AG04449 (cell line): ENCODE measurements at regions not wholly inside any gene's neighbourhood (a gene's known extent, or its start where the extent isn't known, plus 50 kb on each side); places are given as distances from the start of the nearest gene placed in this dataset.

Experiments
- CTCF ChIA-PET: fragments of 350-600 bp; formaldehyde crosslinking; extraction: SDS; loops from one replicate; lab custom pipeline; 2021; ENCODE audit warnings: antibody characterized with exemption; lab: Yijun Ruan, JAX
- POLR2A ChIA-PET: fragments of 400-600, 350-600 bp; formaldehyde crosslinking; extraction: SDS; loops from one replicate; lab custom pipeline; 2020; ENCODE audit warnings: antibody characterized with exemption, inconsistent platforms; lab: Yijun Ruan, JAX
- DNase-seq: peaks from one replicate; pipeline ENCODE4 v3.0.0-alpha.2; 2010; ENCODE audit warnings: low read depth, low spot score
- H3K4me3 ChIP-seq: 2 replicates; pipeline ENCODE4 v1.5.1; 2011; ENCODE audit warnings: low read depth, mild to moderate bottlenecking, control low read depth, low read length
- TF ChIP-seq, protein P1 (sequence below): IDR thresholded peaks from one replicate; pipeline ENCODE4 v1.5.1; 2011; ENCODE audit warnings: mild to moderate bottlenecking, moderate library complexity, low read length, control low read depth, inconsistent platforms; ENCODE audit not compliant: insufficient read depth; ENCODE audit errors: missing control alignments

DNA sequence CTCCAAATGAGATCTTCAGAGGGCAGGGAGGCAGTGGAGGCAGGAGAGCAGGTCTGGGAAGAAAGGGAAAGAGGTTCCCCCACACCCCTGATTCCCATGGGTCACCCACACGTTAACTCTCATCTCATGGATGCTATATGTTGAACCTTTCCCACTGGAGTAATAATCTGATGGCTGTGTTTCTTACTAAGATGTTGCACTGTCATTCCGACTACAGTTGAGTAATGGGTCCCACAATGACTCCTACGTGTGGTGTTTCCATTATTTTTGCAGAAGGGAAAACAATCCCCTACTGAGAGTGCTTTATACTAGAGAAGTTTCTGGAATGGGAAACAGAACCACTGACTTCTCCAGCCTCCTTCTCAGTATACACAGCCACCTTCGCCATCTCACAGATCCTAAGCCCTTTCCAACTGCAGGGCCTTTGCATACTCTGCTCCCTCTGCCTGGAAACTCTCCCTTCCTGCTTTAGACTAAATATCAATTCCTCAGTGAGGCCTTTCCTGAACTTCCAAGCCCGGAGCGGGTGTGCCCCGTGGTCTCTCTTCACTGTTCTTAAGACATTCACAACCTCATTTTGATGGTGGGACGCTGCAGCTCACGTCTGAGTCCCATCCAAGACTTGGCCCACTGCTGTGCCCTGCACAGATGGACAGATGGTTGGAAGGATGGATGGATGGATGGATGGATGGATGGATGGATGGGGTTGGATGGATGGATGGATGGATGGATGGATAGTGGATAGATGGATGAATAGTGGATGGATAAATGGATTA lies 238.6 kb upstream of the PMEPA1 start:
- CTCF ChIA-PET, result no interaction called here
- TF ChIP-seq, protein P1, sequence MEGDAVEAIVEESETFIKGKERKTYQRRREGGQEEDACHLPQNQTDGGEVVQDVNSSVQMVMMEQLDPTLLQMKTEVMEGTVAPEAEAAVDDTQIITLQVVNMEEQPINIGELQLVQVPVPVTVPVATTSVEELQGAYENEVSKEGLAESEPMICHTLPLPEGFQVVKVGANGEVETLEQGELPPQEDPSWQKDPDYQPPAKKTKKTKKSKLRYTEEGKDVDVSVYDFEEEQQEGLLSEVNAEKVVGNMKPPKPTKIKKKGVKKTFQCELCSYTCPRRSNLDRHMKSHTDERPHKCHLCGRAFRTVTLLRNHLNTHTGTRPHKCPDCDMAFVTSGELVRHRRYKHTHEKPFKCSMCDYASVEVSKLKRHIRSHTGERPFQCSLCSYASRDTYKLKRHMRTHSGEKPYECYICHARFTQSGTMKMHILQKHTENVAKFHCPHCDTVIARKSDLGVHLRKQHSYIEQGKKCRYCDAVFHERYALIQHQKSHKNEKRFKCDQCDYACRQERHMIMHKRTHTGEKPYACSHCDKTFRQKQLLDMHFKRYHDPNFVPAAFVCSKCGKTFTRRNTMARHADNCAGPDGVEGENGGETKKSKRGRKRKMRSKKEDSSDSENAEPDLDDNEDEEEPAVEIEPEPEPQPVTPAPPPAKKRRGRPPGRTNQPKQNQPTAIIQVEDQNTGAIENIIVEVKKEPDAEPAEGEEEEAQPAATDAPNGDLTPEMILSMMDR, result no peak
- POLR2A ChIA-PET, result interaction anchor here (1.0 kb wide), 1 partner anchor 126 kb away, joined by 6 read pairs; no protein-coding TSS in a partner anchor

DNA sequence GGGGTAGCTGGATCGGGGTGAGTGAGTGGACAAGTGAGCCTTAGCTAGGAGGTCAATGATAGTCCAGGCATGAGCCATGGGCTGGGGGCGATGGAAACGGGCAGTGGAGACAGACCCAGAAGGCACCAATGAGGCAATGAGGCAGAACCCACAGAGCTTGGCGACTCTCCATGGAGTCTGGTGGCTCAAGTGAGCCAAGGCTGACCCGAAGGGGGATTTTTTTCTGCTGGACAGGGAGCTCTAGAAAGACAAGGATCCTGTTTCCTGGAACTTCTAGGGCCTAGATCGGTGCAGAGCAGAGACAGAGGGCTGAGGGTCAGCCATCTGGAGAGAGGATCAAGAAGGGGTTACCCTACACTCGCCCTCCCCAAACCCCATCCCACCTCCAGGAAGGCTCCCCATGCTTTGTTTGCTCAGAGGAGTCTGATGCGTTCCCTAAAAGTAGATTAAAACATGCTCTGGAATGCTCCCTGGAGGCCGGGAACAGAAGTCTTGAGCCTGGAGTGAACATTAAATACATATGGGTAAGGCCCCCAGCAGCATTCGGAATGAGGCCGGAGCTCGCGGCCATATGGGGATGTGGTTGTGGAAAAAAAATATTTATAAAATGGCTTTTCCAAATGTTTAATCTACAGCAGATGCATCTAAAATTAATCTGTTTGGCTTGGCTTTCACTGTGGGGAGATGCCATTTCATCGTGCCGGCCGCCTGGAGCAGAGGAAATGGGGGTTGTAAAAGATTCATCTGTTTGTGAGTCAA lies 237.8 kb upstream of the PMEPA1 start:
- CTCF ChIA-PET, result no interaction called here
- POLR2A ChIA-PET, result interaction anchor here (0.9 to 1.0 kb wide), 2 partner anchors 8 to 127 kb away, joined by 3 to 6 read pairs; no protein-coding TSS in a partner anchor
- peak; percentile 52 for DNase-seq
- no peak overlapping the region for H3K4me3 ChIP-seq
- TF ChIP-seq, protein P1, result peak; percentile 7

More for the DNA sequence above, 238.6 kb upstream of the PMEPA1 start:
- H3K4me3 ChIP-seq, result no peak overlapping the region
- DNase-seq, result peak; percentile 3

DNA sequence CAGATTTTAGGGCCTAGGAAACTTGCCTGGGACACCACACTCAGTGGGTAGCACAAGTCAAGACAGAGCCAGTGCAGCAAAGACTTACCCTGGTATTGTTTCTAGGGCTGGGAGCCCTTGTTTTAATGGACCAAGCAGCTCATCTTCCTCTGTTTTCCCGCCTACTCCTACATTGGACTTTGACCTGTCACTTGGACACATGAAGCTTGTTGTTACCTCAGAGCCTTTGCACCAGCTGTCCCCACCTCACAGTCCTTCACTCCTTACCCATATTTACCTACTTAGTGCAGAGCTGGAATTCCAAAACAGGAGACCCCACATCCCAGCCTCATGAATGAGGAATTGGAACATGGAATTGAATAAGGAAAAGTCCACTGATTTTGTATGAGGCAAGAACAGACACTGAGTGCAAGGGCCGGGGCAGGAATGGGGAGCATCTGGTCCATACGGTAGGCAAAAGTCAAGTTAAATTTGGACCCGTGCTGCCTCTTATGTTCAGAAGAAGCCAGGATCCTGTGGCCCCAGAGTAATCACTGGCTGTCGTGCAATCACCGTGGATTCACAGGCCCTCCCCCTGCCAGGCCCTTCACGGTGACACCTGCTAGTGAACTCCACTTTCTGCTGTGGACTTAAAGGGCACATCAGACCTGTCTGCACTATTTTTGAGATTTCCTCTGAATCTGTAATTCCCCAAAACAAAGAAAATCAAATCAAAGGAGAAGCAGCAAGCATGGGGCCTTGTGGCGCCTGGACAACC lies 236.9 kb upstream of the PMEPA1 start:
- CTCF ChIA-PET, result interaction anchor here (0.7 kb wide), 1 partner anchor 350 kb away, joined by 3 read pairs; no protein-coding TSS in a partner anchor
- POLR2A ChIA-PET, result interaction anchor here (0.8 to 0.9 kb wide), 2 partner anchors 8 to 264 kb away, joined by 3 read pairs; no protein-coding TSS in a partner anchor
- TF ChIP-seq, protein P1, result no peak
- no peak overlapping the region for H3K4me3 ChIP-seq
- DNase-seq, result no peak

DNA sequence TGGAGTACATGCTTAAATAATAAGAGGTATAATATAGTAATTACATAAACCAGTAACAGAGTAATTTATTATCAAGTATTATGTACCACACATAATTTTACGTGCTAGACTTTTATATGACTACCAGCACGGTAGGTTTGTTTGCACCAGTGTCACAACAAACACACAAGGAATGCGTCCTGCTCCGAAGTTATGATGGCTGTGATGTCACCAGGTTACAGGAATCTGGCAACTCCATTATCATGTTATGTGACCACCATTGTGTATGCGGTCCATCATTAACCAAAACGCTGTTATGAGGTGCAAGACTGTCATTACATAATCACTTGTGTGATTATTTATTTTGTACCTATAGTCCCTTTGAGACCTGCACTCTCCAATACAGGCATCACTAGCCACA lies 235.2 kb upstream of the PMEPA1 start:
- POLR2A ChIA-PET, result no interaction called here
- no peak for DNase-seq

DNA sequence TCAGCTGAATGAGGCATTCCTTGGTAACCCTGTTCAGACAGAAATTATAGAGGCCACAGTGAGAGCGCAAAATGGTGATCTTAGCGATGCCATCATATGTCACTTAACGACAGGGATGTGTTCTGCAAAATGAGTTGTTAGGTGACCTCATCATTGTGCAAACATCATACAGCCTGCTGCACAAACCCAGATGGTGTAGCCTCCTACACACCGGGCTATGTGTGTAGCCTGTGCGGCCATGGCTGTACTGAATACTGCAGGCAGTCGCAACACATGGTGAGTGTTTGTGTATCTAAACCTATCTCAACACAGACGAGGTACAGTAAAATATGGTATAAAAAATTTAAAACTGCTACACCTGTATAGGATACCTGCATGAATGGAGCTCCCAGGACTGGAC lies 234.1 kb upstream of the PMEPA1 start:
- POLR2A ChIA-PET, result no interaction called here
- TF ChIP-seq, protein P1, result no peak
- no peak for DNase-seq
- no peak overlapping the region for H3K4me3 ChIP-seq
- CTCF ChIA-PET, result no interaction called here

More for the DNA sequence above, 235.2 kb upstream of the PMEPA1 start:
- TF ChIP-seq, protein P1, result no peak
- CTCF ChIA-PET, result no interaction called here
- H3K4me3 ChIP-seq, result no peak overlapping the region
